ENCODE measurements at regions not wholly inside any gene's neighbourhood (a gene's known extent, or its start where the extent isn't known, plus 50 kb on each side); places are given as distances from the start of the nearest gene placed in this dataset.

DNA sequence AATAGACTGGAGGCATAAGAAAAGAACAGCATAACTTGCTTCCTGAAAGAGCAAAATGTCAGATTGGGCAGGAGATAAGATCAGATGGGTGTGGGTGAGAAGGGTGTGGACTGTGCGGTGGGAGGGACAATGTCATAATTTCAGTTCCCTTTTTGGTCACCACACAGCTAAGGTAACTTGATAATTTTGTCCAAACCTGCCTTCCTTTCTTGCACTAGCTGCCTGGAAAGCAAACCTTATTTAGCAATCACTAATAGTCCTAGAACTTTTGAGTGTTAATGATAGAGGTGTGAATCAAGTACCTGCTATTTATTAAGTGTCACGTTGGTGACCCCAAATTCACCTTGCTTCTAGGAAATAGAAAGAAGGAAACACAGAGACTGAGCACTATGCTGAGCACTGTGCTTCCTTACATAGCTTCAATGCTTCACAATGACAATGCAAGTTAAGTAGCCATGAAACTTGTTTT, 72.4 kb upstream of the SP4 start:
- DNase-seq (ENCODE audit: insufficient read length, low spot score) (no peak), FAIRE-seq (no peak)

- FAIRE-seq (no peak), DNase-seq (ENCODE audit: insufficient read length, low spot score) (no peak)
These were observed 71.3 kb upstream of the SP4 start for GRCh38 chr7:21356616-21357015.

GRCh38 chr7:21357151-21358097, 70.5 kb upstream of the SP4 start:
- FAIRE-seq (no peak), DNase-seq (ENCODE audit: insufficient read length, low spot score) (no peak)

GRCh38 chr7:21358648-21359047, 69.2 kb upstream of the SP4 start:
- FAIRE-seq (no peak), DNase-seq (ENCODE audit: insufficient read length, low spot score) (no peak)

- no peak for DNase-seq (ENCODE audit: insufficient read length, low spot score)
- FAIRE-seq, result no peak
These were observed 68.7 kb upstream of the SP4 start for GRCh38 chr7:21359163-21359562.

- no peak for FAIRE-seq
- DNase-seq (ENCODE audit: insufficient read length, low spot score), result no peak
These were observed 66.3 kb upstream of the SP4 start for GRCh38 chr7:21361413-21362125.

DNA sequence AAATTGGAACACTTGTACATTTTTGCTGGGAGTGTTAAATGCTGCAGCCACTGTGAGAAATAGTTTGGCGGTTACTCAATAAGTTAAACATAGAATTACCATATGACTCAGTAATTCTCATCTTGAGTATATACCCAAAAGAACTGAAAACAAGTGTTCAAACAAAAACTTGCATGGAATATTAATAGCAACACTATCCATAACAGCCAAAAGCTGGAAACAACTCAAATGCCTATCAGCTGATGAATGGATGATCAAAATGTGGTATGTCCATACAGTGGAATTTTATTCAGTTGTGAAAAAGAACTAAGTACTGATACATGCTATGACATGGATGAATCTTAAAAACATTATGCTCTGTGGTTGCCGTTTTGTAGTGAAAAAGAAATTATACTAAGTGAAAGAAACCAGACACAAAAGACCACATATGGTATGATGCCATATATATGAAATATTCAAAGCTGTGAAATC, 63.0 kb upstream of the SP4 start:
- FAIRE-seq (no peak), DNase-seq (ENCODE audit: insufficient read length, low spot score) (no peak)

- FAIRE-seq (peak; percentile 44), DNase-seq (ENCODE audit: insufficient read length, low spot score) (peak; percentile 51)
These were observed 61.8 kb upstream of the SP4 start for GRCh38 chr7:21365866-21366624.

DNA sequence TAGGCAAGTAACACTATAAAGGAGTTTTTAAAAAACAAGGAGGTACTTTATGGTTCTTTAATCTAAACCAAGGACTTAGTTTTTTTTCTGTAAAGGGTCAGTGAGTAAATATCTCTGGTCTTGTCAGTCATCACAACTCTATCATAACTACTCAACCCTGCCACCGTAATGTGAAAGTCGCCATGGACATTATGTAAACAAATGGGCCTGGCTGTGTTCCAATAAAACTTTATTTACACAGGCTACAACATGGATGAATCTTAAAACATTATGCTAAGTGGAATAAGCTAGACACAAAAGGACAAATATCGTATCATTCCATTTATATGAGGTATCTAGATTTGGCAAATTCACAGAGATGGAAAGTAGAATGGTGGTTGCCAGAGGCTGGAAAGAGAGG, 60.8 kb upstream of the SP4 start:
- no peak for FAIRE-seq
- no peak for DNase-seq (ENCODE audit: insufficient read length, low spot score)

- no peak for FAIRE-seq
- DNase-seq (ENCODE audit: insufficient read length, low spot score), result no peak
These were observed 60.3 kb upstream of the SP4 start for GRCh38 chr7:21367537-21367936.

GRCh38 chr7:21368317-21368716, 59.6 kb upstream of the SP4 start:
- no peak for DNase-seq (ENCODE audit: insufficient read length, low spot score)
- FAIRE-seq, result no peak

DNA sequence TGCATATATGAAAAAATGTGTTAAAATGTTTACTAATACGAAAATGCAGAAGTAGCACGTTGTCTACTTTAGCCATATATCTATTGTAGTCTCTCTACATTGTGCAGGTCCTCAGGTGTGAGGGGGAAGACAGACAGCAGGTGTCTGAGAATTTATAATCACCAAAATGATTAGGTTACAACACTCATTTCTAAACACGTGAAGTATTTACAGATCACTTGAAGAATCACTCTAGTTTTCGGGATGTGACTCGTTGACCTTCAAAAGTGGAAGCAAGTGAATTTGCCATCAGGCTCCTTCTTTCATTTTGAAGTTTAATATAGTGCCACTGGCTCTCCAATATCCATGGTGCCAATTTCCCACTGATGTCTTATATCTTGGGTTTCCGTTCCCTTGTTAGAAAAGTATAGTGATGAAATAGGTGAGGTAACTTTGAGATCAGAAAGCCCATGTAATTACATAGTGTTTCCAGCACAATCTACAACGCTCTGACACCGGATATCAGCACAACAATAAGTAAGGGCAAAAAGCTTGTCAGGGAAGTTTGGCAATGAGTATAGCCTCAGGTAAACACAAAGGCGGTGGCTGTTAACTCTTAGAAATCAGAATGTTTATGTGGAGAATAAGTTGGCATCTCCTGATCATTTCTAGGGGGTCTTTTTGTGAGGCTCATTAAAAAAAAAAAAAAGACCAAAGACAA, 57.5 kb upstream of the SP4 start:
- no peak for DNase-seq (ENCODE audit: insufficient read length, low spot score)
- no peak for FAIRE-seq

GRCh38 chr7:21371360-21371759, 56.5 kb upstream of the SP4 start:
- FAIRE-seq, result no peak
- DNase-seq (ENCODE audit: insufficient read length, low spot score), result no peak

GRCh38 chr7:21373031-21373430, 54.9 kb upstream of the SP4 start:
- DNase-seq (ENCODE audit: insufficient read length, low spot score), result no peak
- no peak for FAIRE-seq

DNA sequence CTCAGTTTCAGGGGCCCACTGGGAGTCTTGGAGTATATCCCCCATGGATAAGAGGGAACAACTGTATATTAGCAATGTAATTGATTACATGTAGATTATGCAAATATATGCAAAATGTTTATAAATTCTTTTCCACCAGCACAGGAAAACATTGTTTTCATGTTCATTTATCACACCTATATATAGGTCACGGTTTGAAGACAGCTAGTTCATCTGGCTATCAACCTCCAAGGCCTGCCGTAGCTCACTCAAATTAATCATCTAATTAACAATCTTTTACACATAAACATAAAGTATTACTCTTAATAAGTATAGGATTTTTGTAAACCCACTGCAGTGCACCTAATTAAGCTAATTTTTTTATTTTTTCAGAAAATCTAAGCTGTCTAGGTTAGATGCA, 53.7 kb upstream of the SP4 start:
- DNase-seq (ENCODE audit: insufficient read length, low spot score) (no peak), FAIRE-seq (no peak)

DNA sequence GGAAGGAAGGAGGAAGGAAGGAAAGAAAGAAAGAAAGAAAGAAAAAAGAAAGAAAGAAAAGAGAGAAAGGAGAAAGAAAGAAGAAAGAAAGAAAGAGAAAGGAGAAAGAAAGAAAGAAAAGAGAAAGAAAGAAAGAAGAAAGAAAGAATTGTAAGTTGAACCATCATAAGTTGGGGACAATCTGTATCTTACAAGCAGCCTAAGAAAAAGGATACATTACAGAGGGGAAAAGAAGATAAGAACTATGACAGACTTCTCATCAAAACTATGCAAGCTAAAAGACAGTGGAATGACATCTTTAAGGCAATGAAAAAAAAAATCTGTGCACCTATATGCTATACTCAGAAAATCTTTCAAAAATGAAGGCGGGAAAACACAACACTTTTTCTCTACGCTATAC, 50.3 kb upstream of the SP4 start:
- DNase-seq (ENCODE audit: insufficient read length, low spot score) (no peak), FAIRE-seq (no peak)

Data from HTR-8/SVneo (cell line).